H1 (cell line): ENCODE measurements at regions not wholly inside any gene's neighbourhood (a gene's known extent, or its start where the extent isn't known, plus 50 kb on each side); places are given as distances from the start of the nearest gene placed in this dataset.

Source experiments
- MAFK ChIP-seq: IDR thresholded peaks from 2 replicates; pipeline ENCODE4 v1.6.1; 2012; ENCODE audit warnings: low read depth, mild to moderate bottlenecking, improper control_type of control experiment, low read length
- POLR2AphosphoS5 ChIP-seq: IDR thresholded peaks from 2 replicates; pipeline ENCODE4 v1.6.1; 2011; ENCODE audit warnings: low read depth, low read length
- SRF ChIP-seq: IDR thresholded peaks from 2 replicates; pipeline ENCODE4 v1.6.1; 2011; ENCODE audit warnings: mild to moderate bottlenecking, low read depth, low read length, moderate library complexity
- SUZ12 ChIP-seq: fragments of 200-600 bp; sonication (generic); IDR thresholded peaks from 2 replicates; pipeline ENCODE4 v1.6.1; 2012; ENCODE audit warnings: mild to moderate bottlenecking, inconsistent platforms, low read length, moderate library complexity, mixed read lengths
- TAF1 ChIP-seq: IDR thresholded peaks from 2 replicates; pipeline ENCODE4 v1.6.1; 2011; ENCODE audit warnings: mild to moderate bottlenecking, low read depth, low read length
- YY1 ChIP-seq: IDR thresholded peaks from 2 replicates; pipeline ENCODE4 v1.6.1; 2011; ENCODE audit warnings: low read depth, mild to moderate bottlenecking, low read length

GRCh38 chr2:107595749-107596148 lies 230.9 kb upstream of the RGPD4 start (continued):
- TF ChIP-seq SUZ12 (no peak), MAFK (no peak), TAF1 (no peak), POLR2AphosphoS5 (no peak), YY1 (no peak), SRF (no peak)
